HG02798 (cell line): ENCODE measurements at regions not wholly inside any gene's neighbourhood (a gene's known extent, or its start where the extent isn't known, plus 50 kb on each side); places are given as distances from the start of the nearest gene placed in this dataset.
"Not testable (repeated sequence)": the region's sequence is repeated elsewhere in the genome, so short reads cannot be mapped to it uniquely, and the experiment has no call there.

ENCODE experiments used
- ATAC-seq: cut with Tn5 transposase; IDR thresholded peaks from one replicate; pipeline ENCODE4 v1.9.1; 2021; ENCODE audit warnings: mild to moderate bottlenecking; ENCODE audit not compliant: unreplicated experiment, poor library complexity

DNA sequence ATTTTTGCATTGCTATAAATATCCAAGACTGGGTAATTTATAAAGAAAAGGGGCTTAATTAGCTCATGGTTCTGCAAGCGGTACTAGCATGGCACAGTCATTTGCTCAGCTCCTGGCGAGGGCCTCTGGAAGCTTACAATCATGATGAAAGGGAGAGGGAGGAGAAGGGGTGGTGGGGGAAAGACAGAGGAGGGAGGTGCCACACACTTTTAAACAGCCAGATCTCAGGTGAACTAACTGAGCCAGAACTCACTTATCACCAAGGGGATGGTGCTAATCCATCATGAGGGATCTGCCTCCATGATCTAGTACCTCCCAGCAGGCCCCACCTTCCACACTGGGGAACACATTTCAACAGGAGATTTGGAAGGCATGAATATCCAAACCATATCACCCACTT, 476.3 kb downstream of the PCNX1 start:
- no peak for ATAC-seq

DNA sequence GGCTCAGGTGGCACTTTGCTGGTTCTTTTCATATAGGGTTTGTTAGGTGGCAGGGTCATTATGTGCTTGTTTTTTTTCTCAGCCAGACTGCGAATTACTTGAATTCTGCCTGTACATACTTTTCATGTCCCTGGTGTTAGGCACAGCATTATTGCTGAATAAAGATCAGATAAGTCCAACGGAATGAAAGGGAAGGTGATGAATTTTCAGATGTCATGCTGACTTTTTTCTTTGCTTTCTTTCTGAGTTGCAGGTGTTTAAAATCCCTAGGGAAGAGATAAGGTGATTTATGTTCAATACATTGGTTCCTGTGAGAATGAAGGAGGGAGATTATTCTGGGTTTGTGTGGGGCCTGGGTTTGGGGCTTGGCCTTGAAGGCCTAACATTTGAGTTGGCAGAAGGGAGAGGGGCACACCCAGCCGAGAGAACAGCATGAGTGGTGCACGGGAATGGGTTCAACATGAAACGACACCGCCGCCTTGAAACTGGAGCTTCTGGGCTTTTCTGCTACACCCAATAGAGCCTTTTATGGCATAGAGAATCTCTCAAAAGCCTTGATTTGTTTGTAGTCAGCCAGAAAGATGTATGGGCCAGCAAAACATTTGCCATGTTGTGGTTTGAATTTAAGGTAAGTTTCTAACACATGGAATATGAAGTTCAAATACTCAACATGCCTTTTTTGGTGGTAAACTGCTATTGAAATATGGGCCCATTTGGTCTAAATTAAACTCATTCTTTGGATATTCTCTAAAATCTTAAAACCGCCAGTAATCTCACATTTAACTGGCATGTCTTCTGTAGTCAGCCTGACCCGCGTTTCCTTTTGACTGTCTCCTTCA, 477.0 kb downstream of the PCNX1 start:
- no peak for ATAC-seq

- ATAC-seq = no peak
Observed at GRCh38 chr14:71387753-71388152, 480.5 kb downstream of the PCNX1 start.

GRCh38 chr14:71388336-71388735, 481.1 kb downstream of the PCNX1 start:
- ATAC-seq = no peak

GRCh38 chr14:71388862-71389261, 481.6 kb downstream of the PCNX1 start:
- ATAC-seq = no peak

DNA sequence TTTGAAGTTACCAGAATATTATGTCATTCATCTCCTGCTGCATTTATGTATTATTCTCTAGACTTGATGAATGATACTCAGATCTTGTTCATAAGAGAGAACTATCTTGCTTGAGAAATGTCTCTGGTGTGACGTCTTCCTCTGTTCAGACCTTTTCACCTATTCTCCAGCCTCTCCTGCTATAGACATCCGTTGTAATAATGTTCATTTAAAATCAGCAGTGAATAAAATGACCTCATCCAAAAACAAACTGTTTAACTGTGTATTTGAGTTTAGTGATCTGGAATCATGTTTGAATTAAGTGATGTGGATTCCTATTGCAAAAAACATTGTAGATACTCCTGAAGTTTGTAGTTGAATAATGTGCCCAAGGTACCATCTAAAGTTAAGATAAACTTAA, 487.1 kb downstream of the PCNX1 start:
- ATAC-seq = no peak

- ATAC-seq = no peak
Observed at GRCh38 chr14:71395151-71395604, 487.9 kb downstream of the PCNX1 start.

DNA sequence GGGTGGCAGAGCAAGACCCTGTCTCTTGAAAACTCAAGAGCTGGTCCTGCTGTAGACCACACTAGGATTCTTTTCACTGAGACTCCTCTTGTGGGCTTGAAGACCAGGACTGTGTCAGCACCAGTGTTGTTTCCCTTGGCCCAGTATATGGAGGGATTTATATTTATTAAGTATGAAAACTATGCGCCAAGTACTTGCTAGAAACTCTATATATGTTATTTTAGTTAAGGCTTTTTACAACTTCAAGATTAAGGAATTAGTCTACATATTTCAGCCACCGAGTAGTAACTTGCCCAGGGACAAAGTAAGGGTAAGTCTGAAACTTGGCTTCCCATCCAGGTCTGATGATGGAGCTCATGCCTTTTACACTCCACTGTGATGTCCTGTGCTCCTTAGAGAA, 488.4 kb downstream of the PCNX1 start:
- ATAC-seq = no peak

GRCh38 chr14:71396050-71396677, 488.9 kb downstream of the PCNX1 start:
- ATAC-seq = no peak

- no peak for ATAC-seq
Observed at GRCh38 chr14:71397371-71397770, 490.1 kb downstream of the PCNX1 start.

GRCh38 chr14:71398450-71398849, 491.2 kb downstream of the PCNX1 start:
- no peak for ATAC-seq

GRCh38 chr14:71399057-71399487, 491.8 kb downstream of the PCNX1 start:
- peak; percentile 75 for ATAC-seq

DNA sequence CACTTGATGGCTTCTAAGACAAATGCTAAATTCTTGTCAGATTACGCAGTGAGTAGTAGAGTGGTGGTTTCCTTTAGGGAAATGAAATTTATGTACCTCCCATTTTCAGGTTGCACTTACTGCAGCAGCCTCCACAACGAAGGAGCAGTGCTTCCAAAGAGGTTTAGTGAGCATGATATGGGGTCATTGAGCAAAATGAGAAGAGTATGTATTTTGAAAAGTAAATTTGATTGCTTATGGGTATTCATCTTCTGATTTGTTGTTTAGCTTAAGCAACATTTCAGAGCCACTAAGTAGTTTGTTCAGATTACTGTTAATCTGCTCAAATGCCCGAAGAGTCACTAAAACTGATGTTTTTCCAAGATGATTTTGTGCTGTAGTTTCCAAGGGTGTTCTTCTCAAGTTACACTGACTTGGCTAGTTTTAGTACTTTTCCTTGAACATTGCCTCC, 493.6 kb downstream of the PCNX1 start:
- no peak for ATAC-seq

GRCh38 chr14:71402415-71402814, 495.2 kb downstream of the PCNX1 start:
- ATAC-seq = not testable (repeated sequence)

- no peak for ATAC-seq
Observed at GRCh38 chr14:71403656-71404055, 496.4 kb downstream of the PCNX1 start.

GRCh38 chr14:71405676-71406075, 498.4 kb downstream of the PCNX1 start:
- ATAC-seq = no peak

DNA sequence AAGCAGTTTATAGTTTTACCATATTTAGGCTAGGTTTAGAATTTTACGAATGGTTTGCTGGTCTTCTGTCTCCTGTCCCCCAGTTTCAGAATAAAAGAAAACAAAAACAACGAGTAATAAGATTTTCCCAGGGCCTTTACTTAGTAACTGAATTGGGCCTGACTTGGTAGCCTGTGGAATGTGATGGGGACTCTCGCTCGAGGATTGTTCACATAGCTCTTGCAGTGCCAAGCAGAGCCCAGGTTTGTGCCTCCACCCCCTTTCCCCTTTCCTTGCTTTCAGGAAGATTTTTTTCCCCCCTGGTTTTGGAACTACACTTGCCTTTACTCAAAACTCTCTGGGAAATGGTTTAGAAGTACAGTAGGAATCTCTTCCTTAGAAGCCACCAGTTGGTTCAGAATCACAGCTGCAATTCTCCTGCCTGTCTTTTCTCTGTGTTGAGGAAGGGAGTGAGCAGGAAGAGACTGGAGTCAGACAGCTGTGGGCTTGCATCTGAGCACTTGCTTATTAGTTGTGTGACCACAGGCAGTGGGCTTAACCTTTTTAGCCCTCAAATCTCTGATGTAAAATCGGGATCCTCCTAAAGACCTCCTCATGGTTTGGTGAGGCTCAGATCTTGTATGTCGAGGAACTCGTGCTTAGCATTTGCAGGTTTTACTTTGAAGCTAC, 501.2 kb downstream of the PCNX1 start:
- ATAC-seq = no peak

- ATAC-seq = no peak
Observed at GRCh38 chr14:71410578-71411284, 503.5 kb downstream of the PCNX1 start.

DNA sequence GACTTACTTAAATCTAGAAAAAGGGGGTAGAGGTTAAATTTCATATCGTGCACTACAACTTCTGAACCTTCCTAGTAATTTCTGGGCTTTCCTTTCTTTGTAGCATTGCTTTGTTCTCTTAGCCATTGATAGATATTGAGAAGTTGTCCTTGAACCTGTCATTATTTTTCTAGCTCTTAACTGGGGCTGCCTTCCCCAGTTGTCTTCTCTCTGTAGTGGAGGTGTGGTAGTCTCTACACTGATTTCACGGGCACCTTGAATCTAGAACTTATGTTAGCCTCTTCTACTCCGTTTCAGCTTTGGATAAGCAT, 504.0 kb downstream of the PCNX1 start:
- no peak for ATAC-seq

GRCh38 chr14:71411738-71412137, 504.5 kb downstream of the PCNX1 start:
- ATAC-seq = no peak
